ENCODE measurements at regions not wholly inside any gene's neighbourhood (a gene's known extent, or its start where the extent isn't known, plus 50 kb on each side); places are given as distances from the start of the nearest gene placed in this dataset.
A peak's percentile ranks its signal among the peaks of the same experiment; 100 is the strongest.
"Not testable (repeated sequence)": the region's sequence is repeated elsewhere in the genome, so short reads cannot be mapped to it uniquely, and the experiment has no call there.

GRCh38 chr4:28014469-28014868, 1153.8 kb downstream of the STIM2 start:
- FAIRE-seq (no peak), DNase-seq (ENCODE audit: low spot score) (no peak)

GRCh38 chr4:28015996-28016395, 1155.4 kb downstream of the STIM2 start:
- FAIRE-seq: no peak
- DNase-seq (ENCODE audit: low spot score): no peak

- FAIRE-seq: not testable (repeated sequence)
- DNase-seq (ENCODE audit: low spot score): peak; percentile 2
These were observed 1177.6 kb downstream of the STIM2 start for GRCh38 chr4:28038253-28038652.

- no peak for FAIRE-seq
These were observed 1201.9 kb downstream of the STIM2 start for GRCh38 chr4:28062562-28062961.

GRCh38 chr4:28073860-28074555, 1213.4 kb downstream of the STIM2 start:
- no peak for FAIRE-seq

More at GRCh38 chr4:28062562-28062961, 1201.9 kb downstream of the STIM2 start:
- DNase-seq (ENCODE audit: low spot score): no peak

GRCh38 chr4:28075401-28075956, 1214.8 kb downstream of the STIM2 start:
- FAIRE-seq (no peak), DNase-seq (ENCODE audit: low spot score) (no peak)

More at GRCh38 chr4:28073860-28074555, 1213.4 kb downstream of the STIM2 start:
- no peak for DNase-seq (ENCODE audit: low spot score)

- not testable (repeated sequence) for DNase-seq (ENCODE audit: low spot score); FAIRE-seq
These were observed 1216.6 kb downstream of the STIM2 start for GRCh38 chr4:28077203-28077602.

- no peak for FAIRE-seq
These were observed 1222.2 kb downstream of the STIM2 start for GRCh38 chr4:28082686-28083390.

GRCh38 chr4:28092610-28093009, 1232.0 kb downstream of the STIM2 start:
- DNase-seq (ENCODE audit: low spot score) (no peak), FAIRE-seq (no peak)

More at GRCh38 chr4:28082686-28083390, 1222.2 kb downstream of the STIM2 start:
- DNase-seq (ENCODE audit: low spot score): no peak

GRCh38 chr4:28093071-28093470, 1232.4 kb downstream of the STIM2 start:
- no peak for FAIRE-seq
- no peak for DNase-seq (ENCODE audit: low spot score)

- FAIRE-seq: no peak
These were observed 1240.9 kb downstream of the STIM2 start for GRCh38 chr4:28101583-28101982.

GRCh38 chr4:28105271-28105859, 1244.7 kb downstream of the STIM2 start:
- FAIRE-seq (no peak), DNase-seq (ENCODE audit: low spot score) (no peak)

More at GRCh38 chr4:28101583-28101982, 1240.9 kb downstream of the STIM2 start:
- no peak for DNase-seq (ENCODE audit: low spot score)

- DNase-seq (ENCODE audit: low spot score) (no peak), FAIRE-seq (no peak)
These were observed 1245.5 kb downstream of the STIM2 start for GRCh38 chr4:28106155-28106554.

GRCh38 chr4:28109801-28110200, 1249.2 kb downstream of the STIM2 start:
- no peak for DNase-seq (ENCODE audit: low spot score)
- FAIRE-seq: no peak

GRCh38 chr4:28112691-28113335, 1252.2 kb downstream of the STIM2 start:
- not testable (repeated sequence) for DNase-seq (ENCODE audit: low spot score); FAIRE-seq

- FAIRE-seq; DNase-seq (ENCODE audit: low spot score): not testable (repeated sequence)
These were observed 1252.9 kb downstream of the STIM2 start for GRCh38 chr4:28113586-28113985.

- FAIRE-seq: not testable (repeated sequence)
These were observed 1256.0 kb downstream of the STIM2 start for GRCh38 chr4:28116526-28117083.

GRCh38 chr4:28117084-28117682, 1256.5 kb downstream of the STIM2 start:
- DNase-seq (ENCODE audit: low spot score): no peak
- no peak for FAIRE-seq

More at GRCh38 chr4:28116526-28117083, 1256.0 kb downstream of the STIM2 start:
- not testable (repeated sequence) for DNase-seq (ENCODE audit: low spot score)

GRCh38 chr4:28146191-28146590, 1285.5 kb downstream of the STIM2 start:
- no peak for DNase-seq (ENCODE audit: low spot score)
- FAIRE-seq: no peak

GRCh38 chr4:28148221-28148620, 1287.6 kb downstream of the STIM2 start:
- DNase-seq (ENCODE audit: low spot score) (no peak), FAIRE-seq (no peak)

All from urothelium cell line (cell line).